Cardiac fibroblast (primary cell): ENCODE measurements at regions not wholly inside any gene's neighbourhood (a gene's known extent, or its start where the extent isn't known, plus 50 kb on each side); places are given as distances from the start of the nearest gene placed in this dataset.

Source experiments
- DNase-seq, 2 donors: peaks; one replicate each; pipeline versions ENCODE4 v3.0.0 to v3.0.0-alpha.2; 2010; ENCODE audit warnings: low read depth in 2 of 2
- H3K4me3 ChIP-seq, 2 donors: replicated peaks in 1 of 2; 1 replicate in 1 of 2; 2 replicates in 1 of 2; pipeline ENCODE4 v1.5.1; 2011; ENCODE audit warnings: low read depth in 2 of 2, low read length in 2 of 2, mild to moderate bottlenecking in 2 of 2, moderate library complexity in 1 of 2
- TF ChIP-seq, protein P1 (sequence below): IDR thresholded peaks from one replicate; pipeline ENCODE4 v1.5.1; 2011; ENCODE audit warnings: low read depth, mild to moderate bottlenecking, low read length, inconsistent platforms

- H3K4me3 ChIP-seq: no peak overlapping the region
- TF ChIP-seq, protein P1, sequence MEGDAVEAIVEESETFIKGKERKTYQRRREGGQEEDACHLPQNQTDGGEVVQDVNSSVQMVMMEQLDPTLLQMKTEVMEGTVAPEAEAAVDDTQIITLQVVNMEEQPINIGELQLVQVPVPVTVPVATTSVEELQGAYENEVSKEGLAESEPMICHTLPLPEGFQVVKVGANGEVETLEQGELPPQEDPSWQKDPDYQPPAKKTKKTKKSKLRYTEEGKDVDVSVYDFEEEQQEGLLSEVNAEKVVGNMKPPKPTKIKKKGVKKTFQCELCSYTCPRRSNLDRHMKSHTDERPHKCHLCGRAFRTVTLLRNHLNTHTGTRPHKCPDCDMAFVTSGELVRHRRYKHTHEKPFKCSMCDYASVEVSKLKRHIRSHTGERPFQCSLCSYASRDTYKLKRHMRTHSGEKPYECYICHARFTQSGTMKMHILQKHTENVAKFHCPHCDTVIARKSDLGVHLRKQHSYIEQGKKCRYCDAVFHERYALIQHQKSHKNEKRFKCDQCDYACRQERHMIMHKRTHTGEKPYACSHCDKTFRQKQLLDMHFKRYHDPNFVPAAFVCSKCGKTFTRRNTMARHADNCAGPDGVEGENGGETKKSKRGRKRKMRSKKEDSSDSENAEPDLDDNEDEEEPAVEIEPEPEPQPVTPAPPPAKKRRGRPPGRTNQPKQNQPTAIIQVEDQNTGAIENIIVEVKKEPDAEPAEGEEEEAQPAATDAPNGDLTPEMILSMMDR: no peak
- DNase-seq: peak in 1 of 2 donors; percentile 21
Measured at GRCh38 chr7:17497136-17497535, 198.7 kb downstream of the AHR start.

GRCh38 chr7:17497549-17498167 lies 199.2 kb downstream of the AHR start:
- DNase-seq: no peak
- TF ChIP-seq, protein P1: no peak
- no peak overlapping the region for H3K4me3 ChIP-seq

DNA sequence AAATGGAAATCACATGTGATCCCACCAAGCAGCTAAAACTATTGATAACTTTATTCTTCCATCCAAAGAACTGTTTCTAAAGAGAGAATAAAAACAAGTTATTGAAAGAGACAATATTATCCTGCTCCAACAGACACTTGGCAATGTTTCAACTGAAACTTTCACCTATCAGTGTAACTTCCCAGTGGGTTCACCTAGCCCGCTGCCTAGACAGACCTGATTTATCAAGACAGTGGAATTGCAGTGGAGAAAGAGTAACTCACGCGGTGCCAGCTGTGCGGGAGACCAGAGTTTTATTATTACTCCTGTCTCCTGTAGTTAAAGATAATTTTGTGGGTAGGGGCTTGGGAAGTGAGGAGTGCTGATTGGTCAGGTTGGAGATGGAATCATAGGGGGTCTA lies 199.8 kb downstream of the AHR start:
- DNase-seq: no peak
- TF ChIP-seq, protein P1: no peak
- H3K4me3 ChIP-seq: no peak overlapping the region

DNA sequence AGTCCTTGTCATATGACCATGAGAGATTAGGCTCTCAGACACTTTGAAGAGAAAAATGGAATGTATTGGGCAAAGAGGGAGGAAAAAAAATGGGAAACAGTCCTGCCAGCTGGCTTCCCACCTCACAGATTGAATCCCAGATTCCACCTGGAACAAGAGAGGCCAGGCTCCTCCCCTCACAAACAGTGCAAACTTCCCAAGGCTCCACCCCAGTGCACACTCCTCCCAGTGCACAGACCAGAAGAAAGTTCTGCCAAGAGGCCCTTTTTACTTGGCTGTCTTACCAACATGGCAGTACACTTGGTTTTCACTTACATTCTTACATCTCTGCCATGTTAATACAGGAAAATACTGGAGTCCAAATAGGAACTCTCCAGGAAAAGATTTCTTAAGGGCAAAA lies 202.3 kb downstream of the AHR start:
- H3K4me3 ChIP-seq: no peak overlapping the region
- DNase-seq: no peak
- TF ChIP-seq, protein P1: no peak

GRCh38 chr7:17501441-17502212 lies 203.2 kb downstream of the AHR start:
- peak; percentile 48 to 49 for DNase-seq
- TF ChIP-seq, protein P1: no peak
- no peak overlapping the region for H3K4me3 ChIP-seq

DNA sequence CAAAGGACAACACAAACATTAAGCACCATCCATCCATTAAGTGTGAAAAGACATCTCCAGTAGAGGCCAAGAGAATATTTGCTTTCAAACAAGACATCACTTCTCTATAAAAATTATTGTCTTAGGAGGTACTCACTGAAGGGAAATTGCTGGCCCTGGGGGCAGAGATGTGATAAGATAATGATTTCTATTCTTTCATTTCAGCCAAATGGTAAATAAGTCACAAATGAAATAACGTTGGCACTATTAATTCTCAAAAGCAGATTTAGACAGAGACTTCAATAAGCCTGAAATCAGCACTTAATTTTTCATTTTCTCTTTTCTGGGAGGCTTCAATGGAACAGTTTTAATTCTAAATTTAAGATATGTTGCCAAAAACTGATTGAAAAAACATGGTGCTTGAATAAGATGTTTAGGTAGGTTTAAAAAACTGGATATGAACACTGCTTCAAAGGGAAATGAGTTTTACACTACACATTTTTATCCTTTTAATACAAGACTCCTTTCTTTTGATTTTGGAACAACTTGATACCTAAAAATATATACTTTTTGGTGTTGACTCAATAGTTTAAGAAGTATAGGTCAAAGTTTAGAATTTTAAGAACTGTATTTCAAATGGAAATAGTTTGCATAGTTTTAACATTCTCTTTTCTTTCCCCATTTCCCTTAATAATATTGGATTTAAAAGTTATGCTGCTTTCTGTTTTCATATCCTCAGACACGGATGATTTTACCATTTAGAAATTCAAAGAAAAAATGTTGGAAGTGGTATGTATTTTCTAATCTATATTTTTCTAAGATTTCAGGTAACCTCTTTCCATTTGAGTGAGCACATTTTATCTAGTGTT lies 204.0 kb downstream of the AHR start:
- H3K4me3 ChIP-seq: no peak overlapping the region
- DNase-seq: peak in 1 of 2 donors; percentile 31
- TF ChIP-seq, protein P1: no peak
